HuH-7.5 (cell line): ENCODE measurements at regions not wholly inside any gene's neighbourhood (a gene's known extent, or its start where the extent isn't known, plus 50 kb on each side); places are given as distances from the start of the nearest gene placed in this dataset.

Source experiments
- DNase-seq: peaks from one replicate; pipeline ENCODE4 v3.0.0; 2011; ENCODE audit warnings: low spot score

- DNase-seq, result no peak
Measured at GRCh38 chr6:40265615-40266014, 321.5 kb downstream of the LRFN2 start.

GRCh38 chr6:40263970-40264369, 323.2 kb downstream of the LRFN2 start:
- DNase-seq, result no peak

- no peak for DNase-seq
Measured at GRCh38 chr6:40262363-40262762, 324.8 kb downstream of the LRFN2 start.

GRCh38 chr6:40258531-40258930, 324.3 kb upstream of the MOCS1 start:
- DNase-seq, result no peak

GRCh38 chr6:40256831-40257230, 322.6 kb upstream of the MOCS1 start:
- no peak for DNase-seq

- DNase-seq, result no peak
Measured at GRCh38 chr6:40256224-40256623, 322.0 kb upstream of the MOCS1 start.

GRCh38 chr6:40253420-40253819, 319.2 kb upstream of the MOCS1 start:
- no peak for DNase-seq

GRCh38 chr6:40252531-40253258, 318.4 kb upstream of the MOCS1 start:
- no peak for DNase-seq

GRCh38 chr6:40251637-40252300, 317.5 kb upstream of the MOCS1 start:
- DNase-seq, result no peak

GRCh38 chr6:40249935-40250334, 315.7 kb upstream of the MOCS1 start:
- no peak for DNase-seq

- DNase-seq, result no peak
Measured at GRCh38 chr6:40247516-40248115, 313.4 kb upstream of the MOCS1 start.

GRCh38 chr6:40244699-40245098, 310.4 kb upstream of the MOCS1 start:
- no peak for DNase-seq

- DNase-seq, result no peak
Measured at GRCh38 chr6:40232698-40233097, 298.4 kb upstream of the MOCS1 start.

- DNase-seq, result no peak
Measured at GRCh38 chr6:40227735-40228134, 293.5 kb upstream of the MOCS1 start.

- no peak for DNase-seq
Measured at GRCh38 chr6:40222354-40222753, 288.1 kb upstream of the MOCS1 start.

GRCh38 chr6:40219799-40220198, 285.5 kb upstream of the MOCS1 start:
- no peak for DNase-seq

GRCh38 chr6:40210628-40211056, 276.4 kb upstream of the MOCS1 start:
- DNase-seq, result no peak

GRCh38 chr6:40205801-40206200, 271.5 kb upstream of the MOCS1 start:
- no peak for DNase-seq

- no peak for DNase-seq
Measured at GRCh38 chr6:40205004-40205403, 270.7 kb upstream of the MOCS1 start.

GRCh38 chr6:40197371-40197770, 263.1 kb upstream of the MOCS1 start:
- DNase-seq, result no peak

- DNase-seq, result no peak
Measured at GRCh38 chr6:40196135-40196518, 261.9 kb upstream of the MOCS1 start.

- no peak for DNase-seq
Measured at GRCh38 chr6:40195428-40196134, 261.3 kb upstream of the MOCS1 start.
